ENCODE measurements at regions not wholly inside any gene's neighbourhood (a gene's known extent, or its start where the extent isn't known, plus 50 kb on each side); places are given as distances from the start of the nearest gene placed in this dataset.

DNA sequence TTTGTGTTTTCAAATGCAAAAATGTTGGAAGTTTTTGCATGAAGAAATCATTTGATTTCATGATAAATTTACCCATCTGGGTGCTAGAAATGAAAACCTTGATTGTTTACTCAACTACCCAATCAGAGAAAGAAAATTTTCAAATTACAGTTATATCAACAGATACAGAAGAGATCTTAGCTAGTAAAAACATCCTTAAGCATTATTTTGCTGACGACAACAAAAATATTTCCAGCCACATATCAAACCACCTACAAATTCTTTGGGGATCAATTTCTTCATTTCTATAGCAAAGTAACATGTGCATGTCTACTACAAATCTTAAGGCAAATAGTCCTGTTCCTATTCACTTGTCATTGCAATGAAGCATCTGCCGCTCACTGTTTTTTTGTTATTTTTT lies 530.3 kb downstream of the ZIC1 start:
- TF ChIP-seq, protein P1, sequence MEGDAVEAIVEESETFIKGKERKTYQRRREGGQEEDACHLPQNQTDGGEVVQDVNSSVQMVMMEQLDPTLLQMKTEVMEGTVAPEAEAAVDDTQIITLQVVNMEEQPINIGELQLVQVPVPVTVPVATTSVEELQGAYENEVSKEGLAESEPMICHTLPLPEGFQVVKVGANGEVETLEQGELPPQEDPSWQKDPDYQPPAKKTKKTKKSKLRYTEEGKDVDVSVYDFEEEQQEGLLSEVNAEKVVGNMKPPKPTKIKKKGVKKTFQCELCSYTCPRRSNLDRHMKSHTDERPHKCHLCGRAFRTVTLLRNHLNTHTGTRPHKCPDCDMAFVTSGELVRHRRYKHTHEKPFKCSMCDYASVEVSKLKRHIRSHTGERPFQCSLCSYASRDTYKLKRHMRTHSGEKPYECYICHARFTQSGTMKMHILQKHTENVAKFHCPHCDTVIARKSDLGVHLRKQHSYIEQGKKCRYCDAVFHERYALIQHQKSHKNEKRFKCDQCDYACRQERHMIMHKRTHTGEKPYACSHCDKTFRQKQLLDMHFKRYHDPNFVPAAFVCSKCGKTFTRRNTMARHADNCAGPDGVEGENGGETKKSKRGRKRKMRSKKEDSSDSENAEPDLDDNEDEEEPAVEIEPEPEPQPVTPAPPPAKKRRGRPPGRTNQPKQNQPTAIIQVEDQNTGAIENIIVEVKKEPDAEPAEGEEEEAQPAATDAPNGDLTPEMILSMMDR (IDR thresholded peaks at IDR 0.05; ENCODE audit: insufficient read depth, low read length, poor library complexity, severe bottlenecking), result no peak
- no peak for TF ChIP-seq EZH2phosphoT487 (conservative IDR thresholded peaks at IDR 0.05; ENCODE audit: low read length)
